NCI-H2196 (cell line): ENCODE measurements at regions not wholly inside any gene's neighbourhood (a gene's known extent, or its start where the extent isn't known, plus 50 kb on each side); places are given as distances from the start of the nearest gene placed in this dataset.
"Not testable (repeated sequence)": the region's sequence is repeated elsewhere in the genome, so short reads cannot be mapped to it uniquely, and the experiment has no call there.

Source experiments
- DNase-seq: peaks from one replicate; lab custom pipeline; 2025; ENCODE audit not compliant: unreplicated experiment; lab: John Stamatoyannopoulos, UW

DNA sequence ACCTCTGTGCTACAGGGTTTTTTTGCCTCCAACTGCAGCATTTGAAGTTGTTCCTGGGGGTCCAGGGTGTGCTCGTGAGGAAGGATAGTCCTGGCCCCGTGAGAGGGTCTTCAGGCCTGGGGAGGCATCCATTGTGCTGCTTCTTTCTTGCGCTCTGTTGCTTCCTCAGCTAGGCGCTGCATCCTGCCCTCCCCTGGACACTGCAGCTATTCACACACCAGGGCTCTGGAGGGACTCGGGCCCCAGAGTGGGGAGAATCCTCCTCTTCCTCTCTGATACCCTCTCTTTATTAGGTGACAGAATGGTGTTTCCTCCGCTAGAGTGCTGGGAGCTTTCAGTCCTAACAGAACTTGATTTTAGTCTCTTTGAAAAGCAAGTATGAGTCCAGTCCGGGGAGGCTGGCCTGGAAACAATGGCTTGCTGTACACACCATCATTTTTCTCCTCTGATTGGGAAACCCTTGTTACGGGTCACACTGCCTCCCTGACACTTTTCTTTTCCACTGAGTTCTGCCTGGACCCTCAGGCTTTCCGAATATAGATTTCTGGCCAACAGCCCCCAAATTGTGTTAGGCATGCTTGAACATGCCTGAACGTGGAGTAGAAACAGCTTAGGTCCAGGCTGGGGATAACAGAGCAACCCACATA is 81.4 kb upstream of the ELAC2 start:
- no peak for DNase-seq

DNA sequence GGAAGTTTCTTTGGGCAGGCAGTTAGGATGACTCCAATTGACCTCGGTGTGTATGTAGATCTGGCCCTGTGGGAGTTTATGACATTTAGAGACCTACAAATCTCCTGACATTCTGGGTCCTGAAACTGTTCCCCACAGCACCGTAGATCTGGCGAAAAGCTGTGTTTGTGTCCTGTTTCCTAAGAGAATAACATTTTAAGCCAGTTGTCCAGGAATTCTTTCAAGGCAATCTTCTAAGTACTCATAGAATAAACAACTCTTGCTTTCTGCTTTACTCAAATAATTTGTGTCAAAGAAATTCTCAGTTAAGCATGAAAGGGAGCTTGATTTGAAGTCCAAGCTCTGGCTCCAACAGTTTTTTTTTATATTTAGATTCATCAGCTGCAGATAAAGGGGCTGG is 78.5 kb upstream of the ELAC2 start:
- DNase-seq = no peak

DNA sequence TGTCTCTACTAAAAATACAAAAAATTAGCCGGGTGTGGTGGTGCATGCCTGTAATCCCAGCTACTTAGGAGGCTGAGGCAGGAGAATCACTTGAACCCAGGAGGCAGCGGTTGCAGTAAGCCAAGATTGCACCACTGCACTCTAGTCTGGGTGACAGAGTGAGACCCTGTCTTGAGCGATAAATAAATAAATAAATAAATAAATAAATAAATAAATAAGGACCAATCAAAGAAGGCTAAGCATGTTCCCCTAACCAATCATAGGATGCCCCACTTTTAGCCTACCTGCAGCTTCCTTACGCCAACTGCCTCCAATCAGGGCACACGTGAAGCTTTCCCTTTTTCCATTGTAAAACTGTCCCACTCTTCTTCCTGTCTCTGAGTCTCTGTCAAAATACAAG is 74.2 kb upstream of the ELAC2 start:
- DNase-seq = not testable (repeated sequence)

DNA sequence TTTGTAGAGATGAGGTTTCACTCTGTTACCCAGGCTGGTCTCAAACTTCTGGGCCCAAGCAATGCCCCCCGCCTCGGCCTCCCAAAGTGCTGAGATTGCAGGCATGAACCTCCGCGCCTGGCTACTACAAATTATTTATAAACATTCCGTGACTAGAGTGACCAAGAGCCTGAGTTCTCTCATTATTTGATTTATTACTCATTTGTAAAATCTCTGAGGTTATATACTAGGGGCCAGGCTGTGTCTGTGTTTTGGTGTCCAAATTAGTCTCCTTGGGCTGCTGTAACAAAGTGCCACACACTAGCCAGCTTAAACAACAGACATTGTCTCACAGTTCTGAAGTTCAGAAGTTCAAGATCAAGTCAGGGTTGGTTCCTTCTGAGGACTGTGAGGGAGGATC is 70.8 kb upstream of the ELAC2 start:
- DNase-seq = no peak

DNA sequence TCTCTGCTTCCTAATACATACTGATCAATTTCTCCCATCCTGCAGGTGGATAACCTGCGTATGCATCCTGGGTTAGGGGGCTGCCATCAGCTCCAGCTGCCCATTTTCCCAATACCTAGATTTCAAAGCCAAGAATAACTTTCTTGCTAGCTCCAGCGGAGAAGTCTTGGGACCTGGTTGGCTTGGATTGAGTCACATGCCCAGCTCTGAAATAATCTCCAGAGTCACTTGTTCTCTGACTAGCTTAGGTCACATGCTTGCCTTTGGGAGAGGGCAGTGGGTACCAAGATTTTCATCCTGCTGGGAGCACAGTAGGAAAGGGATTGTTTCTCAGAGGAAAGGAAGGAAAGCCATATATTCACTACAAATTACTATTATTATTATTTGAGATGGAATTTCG is 70.0 kb upstream of the ELAC2 start:
- no peak for DNase-seq

DNA sequence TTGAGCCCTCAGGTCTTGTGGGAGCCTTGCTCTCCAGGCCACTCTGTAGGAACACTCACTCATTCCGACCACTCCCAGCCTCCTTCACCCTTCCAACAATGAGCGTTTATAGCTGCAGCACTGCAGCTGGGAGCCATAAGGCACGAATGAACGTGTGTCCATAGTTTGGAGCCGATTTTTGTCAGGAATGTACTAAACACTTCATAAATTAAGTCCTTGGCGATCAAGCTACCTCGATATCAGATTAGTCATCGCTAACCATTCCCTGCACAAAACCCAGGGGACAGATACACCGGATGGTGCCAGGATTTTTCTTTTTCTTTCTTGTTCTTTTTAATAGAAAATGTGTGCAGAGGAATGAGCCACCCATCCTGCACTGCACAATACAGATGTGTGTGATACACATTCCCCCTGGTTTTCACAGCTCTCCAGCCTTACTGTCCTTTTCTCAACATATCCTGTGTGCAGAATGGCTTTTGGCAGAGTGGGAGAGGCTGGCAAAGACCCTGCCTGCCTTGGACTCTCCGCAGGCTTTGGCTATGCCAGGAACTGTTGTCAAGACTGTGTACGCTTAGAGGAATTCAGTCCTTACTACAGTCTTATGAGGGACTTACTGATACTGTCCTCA is 68.4 kb upstream of the ELAC2 start:
- no peak for DNase-seq

DNA sequence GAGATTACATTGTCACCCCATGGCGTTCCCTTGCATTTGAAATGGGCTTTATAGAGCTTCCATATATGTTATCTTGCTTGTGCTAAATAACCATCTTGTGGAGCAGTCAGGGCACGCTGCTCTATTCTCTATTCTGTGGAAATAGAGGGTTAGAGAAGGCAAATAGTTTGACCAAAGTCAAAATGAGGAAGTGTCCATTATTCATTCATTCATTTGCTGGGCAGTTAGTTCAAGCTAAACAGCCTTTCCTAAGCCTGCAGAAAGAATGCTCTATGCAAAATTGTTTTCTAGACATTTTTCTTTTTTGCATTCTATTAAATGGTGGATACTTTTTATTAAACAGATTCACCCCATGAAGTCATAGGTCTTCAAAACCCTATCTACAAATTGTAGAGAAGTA is 67.8 kb upstream of the ELAC2 start:
- DNase-seq = no peak

DNA sequence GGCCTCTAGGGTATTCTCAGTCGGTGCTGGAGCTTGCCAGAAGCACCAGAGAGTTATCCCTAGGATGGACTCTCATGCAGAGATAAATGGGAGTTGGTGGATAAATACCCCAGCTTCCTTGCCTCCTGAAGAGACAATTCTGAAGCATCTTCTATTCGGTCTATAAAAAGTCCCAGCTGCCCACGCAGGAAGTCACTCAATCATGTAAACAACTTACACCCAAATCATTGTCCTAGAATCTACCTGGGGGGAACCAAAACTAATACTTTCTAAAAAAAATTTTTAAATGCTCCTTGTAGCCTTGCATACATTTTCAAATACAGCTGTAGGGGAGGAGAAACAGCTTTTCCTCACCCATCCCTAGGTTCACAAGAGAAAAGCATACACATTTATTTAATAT is 66.6 kb upstream of the ELAC2 start:
- DNase-seq = no peak

DNA sequence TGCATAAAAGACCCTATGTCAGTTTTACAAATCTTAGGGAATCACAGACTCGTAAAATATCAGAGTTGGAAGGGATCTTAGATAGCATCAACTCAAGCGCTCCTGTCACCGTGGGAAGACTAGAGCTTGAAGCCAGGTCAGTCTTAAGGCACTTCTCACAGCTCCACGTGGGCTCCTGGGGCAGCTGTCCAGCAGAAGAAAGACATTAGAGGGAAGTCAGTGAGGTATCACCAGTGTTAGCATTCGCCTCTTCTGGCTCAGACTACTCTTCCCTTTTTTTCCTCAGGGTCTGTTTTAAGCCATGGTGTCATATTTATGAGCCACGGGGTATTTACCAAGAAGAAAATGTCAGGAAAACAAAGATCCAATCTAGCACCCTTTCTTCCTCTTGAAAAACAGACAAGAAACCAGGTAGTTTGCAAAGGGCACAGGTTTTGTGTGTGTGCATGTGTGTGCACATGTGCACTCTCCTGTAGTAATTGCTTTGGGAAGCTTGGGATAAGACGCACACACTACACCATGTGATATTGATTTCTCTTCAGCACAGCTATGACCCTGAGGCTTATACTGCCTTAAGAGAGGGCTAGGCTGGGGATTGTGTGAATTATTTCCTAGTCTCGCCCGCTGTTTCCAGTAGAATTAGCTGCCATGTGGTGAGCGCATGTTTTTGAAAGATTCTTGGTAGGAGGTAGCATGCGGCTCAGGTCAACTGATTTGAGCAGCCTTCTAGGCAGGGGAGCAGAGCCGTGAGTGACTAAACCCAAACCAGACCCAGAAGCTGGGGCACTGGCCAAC is 61.0 kb upstream of the ELAC2 start:
- DNase-seq = no peak

DNA sequence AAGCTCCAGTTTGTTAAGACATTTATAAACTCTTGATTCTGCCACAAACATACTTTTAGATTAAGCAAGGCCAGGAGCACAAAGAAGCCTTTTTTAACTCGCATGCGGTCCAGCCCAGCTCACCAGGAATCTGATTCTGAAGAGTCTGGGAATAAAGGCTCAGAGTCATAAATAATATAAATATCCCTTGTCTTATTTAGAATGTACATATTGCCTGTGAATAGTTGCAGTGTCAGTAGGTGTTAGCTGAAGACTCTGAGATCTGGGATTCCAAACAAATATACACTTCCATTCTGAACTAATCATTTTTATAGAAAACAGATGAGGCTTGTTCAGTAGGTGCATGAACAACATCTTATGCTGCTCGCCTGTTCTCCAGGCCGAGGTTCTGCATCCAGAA is 59.1 kb upstream of the ELAC2 start:
- no peak for DNase-seq

DNA sequence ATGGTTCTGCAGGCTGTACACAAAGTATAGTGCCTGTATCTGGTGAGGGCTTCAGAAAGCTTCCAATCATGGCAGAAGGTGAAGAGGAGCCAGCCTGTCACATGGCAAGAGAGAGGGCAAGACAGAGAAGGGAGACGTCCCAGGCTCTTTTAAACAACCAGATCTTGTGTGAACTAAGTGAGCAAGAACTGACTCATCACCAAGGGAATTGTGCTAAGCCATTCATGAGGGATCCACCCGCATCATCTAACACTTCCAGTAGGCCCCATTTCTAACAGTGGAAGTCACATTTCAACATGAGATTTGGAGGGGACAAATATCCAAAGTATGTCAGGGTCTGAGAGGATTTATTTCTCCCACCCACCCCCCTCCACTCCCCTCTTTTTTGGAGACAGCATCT is 56.2 kb upstream of the ELAC2 start:
- DNase-seq = no peak

DNA sequence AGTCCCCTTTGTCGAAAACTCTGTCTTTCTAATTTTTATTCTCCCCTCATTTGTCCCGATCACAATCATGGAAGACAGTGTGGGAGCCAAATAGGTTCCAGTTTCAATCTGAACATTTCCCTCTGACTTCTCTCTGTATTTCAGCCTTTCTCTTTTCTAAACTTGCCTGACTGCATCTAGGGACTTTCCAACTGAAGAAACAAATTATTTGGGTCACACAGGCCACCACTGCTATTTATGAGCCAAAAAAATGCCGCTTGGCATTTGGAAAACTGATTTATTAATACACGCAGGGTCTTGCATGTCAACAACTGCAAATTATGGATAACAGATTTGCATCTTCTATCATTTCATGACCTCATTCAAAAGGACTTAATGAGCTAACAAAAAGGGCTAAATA is 55.2 kb upstream of the ELAC2 start:
- DNase-seq = no peak

DNA sequence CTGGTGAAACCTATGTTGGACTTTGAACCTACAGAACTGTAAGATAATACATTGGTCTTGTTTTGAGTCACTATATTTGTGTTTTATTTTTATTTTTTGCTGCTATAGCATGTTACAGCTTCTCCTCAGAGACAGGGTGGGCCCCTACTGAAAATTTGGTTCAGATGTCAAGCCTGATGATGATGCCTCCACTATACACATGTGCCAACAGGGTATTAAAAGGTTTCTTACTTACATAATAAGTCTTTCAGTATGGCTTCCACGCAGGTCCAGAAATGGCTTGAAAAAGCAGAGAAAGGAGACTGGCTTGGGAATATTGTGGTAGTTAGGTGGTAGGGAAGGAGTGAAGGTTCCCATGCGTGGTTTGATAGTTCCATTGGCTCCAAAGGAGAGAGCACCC is 52.9 kb upstream of the ELAC2 start:
- no peak for DNase-seq

DNA sequence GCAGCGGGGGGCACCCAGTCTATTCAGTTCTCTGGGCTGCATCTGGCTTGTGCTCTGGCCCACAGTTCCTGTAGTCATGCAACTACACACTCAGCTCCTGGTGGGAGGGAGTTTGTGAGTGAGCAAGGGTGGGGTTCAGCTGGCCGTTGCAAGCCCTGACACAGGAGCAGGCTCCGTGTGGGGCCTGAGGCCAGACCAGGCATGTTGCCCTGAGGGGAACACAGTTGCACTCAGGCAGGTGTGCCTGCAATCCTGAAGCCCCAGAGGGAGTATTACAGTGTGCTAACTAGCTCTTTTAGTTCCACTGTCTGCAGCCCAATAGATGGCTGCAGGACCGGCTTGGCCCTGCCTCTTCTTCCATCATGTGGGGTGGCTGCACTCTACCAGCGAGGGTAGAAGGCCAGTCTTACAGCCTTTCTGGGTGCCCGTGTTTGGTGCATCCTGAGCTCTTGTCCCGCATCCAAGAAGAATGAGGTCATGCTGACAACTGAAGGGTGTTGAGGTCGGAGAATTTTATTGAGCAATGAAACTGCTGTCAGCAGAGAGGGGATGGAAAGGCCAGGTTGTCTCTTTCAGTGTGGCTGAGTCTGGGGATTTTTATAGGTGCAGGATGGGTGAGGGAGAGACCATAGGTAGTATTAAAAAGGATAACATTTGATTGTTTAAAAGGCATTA is 49.9 kb upstream of the ELAC2 start:
- no peak for DNase-seq
